ENCODE measurements at regions not wholly inside any gene's neighbourhood (a gene's known extent, or its start where the extent isn't known, plus 50 kb on each side); places are given as distances from the start of the nearest gene placed in this dataset.

DNA sequence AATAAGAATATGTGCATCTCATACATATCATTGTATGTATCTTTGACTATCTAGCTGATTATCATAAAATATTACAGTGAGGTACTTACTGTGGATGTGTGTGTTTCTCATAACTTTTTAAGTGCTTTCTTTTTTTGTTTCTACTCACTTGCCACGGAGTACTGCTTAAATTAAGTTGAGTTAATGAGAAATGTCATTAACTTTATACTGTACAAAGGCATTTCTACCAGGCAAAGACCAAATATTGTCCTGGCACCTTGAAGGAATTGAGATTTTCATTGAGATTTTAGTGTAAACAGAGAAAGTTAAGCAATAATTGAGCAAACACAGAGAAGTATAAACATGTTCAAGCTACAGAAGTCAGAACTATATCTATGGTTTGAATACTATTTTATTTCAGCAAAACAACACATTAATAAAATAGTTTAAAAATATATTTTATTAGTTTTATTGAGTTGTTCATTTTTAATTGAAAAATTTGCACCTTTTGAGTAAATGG, 1750.0 kb downstream of the PCDH7 start:
- TF ChIP-seq POLR2AphosphoS5 (IDR thresholded peaks at IDR 0.05), result no peak
- no peak for TF ChIP-seq POLR2A (IDR thresholded peaks at IDR 0.05; ENCODE audit: low read depth)
- TF ChIP-seq EP300 (IDR thresholded peaks at IDR 0.05), result no peak
- TF ChIP-seq CTCF (IDR thresholded peaks at IDR 0.05), result no peak
- no peak overlapping the region for H3K4me3 ChIP-seq
- no peak for DNase-seq (ENCODE audit: extremely low spot score)
- no peaks in the 10 kb centered on the region for H3K9me3 ChIP-seq
- intact Hi-C loops (cut with DNase I), result no loop called here
- H3K4me1 ChIP-seq, result no peaks in the 10 kb centered on the region
- WGBS, result 58% methylated on average over 1 of the region's 1 CpG
- no peaks in the 10 kb centered on the region for H3K36me3 ChIP-seq
- H3K27ac ChIP-seq (replicated peaks in 1 of 4), result no peak overlapping the region
- H3K27me3 ChIP-seq, result no peaks in the 10 kb centered on the region

DNA sequence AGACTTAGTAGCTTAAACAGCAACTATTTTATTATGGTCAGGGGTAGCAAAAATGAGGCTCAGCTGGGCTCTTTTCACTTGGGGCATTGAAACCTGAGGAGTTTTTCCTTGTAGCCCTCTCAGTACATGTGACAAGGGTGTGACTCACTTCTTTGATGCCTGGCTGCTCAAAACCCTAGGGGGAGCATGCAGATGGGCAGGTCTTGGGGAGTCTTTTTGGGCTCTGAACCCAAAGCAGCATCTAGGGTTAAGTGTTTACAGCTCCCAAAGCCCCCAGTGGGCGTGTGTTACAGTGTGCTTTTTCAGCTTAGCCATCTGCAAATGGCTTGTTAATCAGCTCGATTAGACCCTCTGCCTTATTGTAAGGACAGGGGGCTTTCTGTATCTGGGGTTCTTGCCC, 1752.7 kb downstream of the PCDH7 start:
- Histone ChIP-seq H3K27me3 (no peaks in the 10 kb centered on the region), H3K9me3 (no peaks in the 10 kb centered on the region), H3K4me3 (no peak overlapping the region), H3K4me1 (no peaks in the 10 kb centered on the region), H3K27ac (replicated peaks in 1 of 4) (no peak overlapping the region), H3K36me3 (no peaks in the 10 kb centered on the region)
- no peak for DNase-seq (ENCODE audit: extremely low spot score)
- intact Hi-C loops (cut with DNase I), result no loop called here
- no peak for TF ChIP-seq CTCF (IDR thresholded peaks at IDR 0.05)
- no peak for TF ChIP-seq POLR2AphosphoS5 (IDR thresholded peaks at IDR 0.05)
- TF ChIP-seq POLR2A (IDR thresholded peaks at IDR 0.05; ENCODE audit: low read depth), result no peak
- no peak for TF ChIP-seq EP300 (IDR thresholded peaks at IDR 0.05)
- 64% methylated on average over 2 of the region's 2 CpGs for WGBS

DNA sequence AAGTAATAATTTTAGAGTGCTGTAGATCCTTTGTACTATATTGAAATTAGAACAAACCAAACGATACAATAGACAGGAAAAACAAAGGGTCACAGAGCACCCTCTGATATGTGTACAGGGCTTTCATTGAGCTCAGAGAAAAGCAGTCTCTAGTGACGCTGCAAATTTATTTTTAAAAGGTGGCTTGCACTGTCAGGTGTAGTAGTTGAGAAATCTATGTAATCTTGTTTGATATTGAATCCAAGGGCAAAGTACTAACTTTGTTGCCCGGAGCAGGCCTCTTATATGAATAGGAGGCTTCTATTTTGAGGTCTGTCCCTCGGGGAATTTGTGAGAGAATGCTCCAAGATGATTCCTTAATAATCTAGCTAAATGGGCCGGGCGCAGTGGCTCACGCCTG, 1755.5 kb downstream of the PCDH7 start:
- no peaks in the 10 kb centered on the region for H3K9me3 ChIP-seq
- H3K4me3 ChIP-seq, result no peak overlapping the region
- 86% methylated on average over 7 of the region's 7 CpGs for WGBS
- H3K4me1 ChIP-seq, result no peaks in the 10 kb centered on the region
- no peak for DNase-seq (ENCODE audit: extremely low spot score)
- no peaks in the 10 kb centered on the region for H3K36me3 ChIP-seq
- H3K27me3 ChIP-seq, result no peaks in the 10 kb centered on the region
- TF ChIP-seq POLR2AphosphoS5 (IDR thresholded peaks at IDR 0.05) (no peak), POLR2A (IDR thresholded peaks at IDR 0.05; ENCODE audit: low read depth) (no peak), EP300 (IDR thresholded peaks at IDR 0.05) (no peak), CTCF (IDR thresholded peaks at IDR 0.05) (no peak)
- intact Hi-C loops (cut with DNase I), result no loop called here
- H3K27ac ChIP-seq (replicated peaks in 1 of 4), result no peak overlapping the region

GRCh38 chr4:32477518-32477917, 1757.3 kb downstream of the PCDH7 start:
- 11% methylated on average over 2 of the region's 2 CpGs for WGBS
- Histone ChIP-seq H3K27me3 (no peaks in the 10 kb centered on the region), H3K4me1 (no peaks in the 10 kb centered on the region), H3K4me3 (no peak overlapping the region), H3K9me3 (no peaks in the 10 kb centered on the region), H3K36me3 (no peaks in the 10 kb centered on the region), H3K27ac (replicated peaks in 1 of 4) (no peak overlapping the region)
- DNase-seq (ENCODE audit: extremely low spot score), result no peak
- intact Hi-C loops (cut with DNase I), result no loop called here
- TF ChIP-seq POLR2AphosphoS5 (IDR thresholded peaks at IDR 0.05) (no peak), CTCF (IDR thresholded peaks at IDR 0.05) (no peak), POLR2A (IDR thresholded peaks at IDR 0.05; ENCODE audit: low read depth) (no peak), EP300 (IDR thresholded peaks at IDR 0.05) (no peak)

- H3K9me3 ChIP-seq, result no peaks in the 10 kb centered on the region
- H3K27ac ChIP-seq (replicated peaks in 1 of 4), result no peak overlapping the region
- no peak for TF ChIP-seq POLR2A (IDR thresholded peaks at IDR 0.05; ENCODE audit: low read depth)
- no peak for TF ChIP-seq EP300 (IDR thresholded peaks at IDR 0.05)
- no peak for TF ChIP-seq POLR2AphosphoS5 (IDR thresholded peaks at IDR 0.05)
- TF ChIP-seq CTCF (IDR thresholded peaks at IDR 0.05), result no peak
- no peaks in the 10 kb centered on the region for H3K27me3 ChIP-seq
- no peak for DNase-seq (ENCODE audit: extremely low spot score)
- no peaks in the 10 kb centered on the region for H3K36me3 ChIP-seq
- intact Hi-C loops (cut with DNase I), result no loop called here
- WGBS, result 47% methylated on average over 2 of the region's 2 CpGs
- H3K4me3 ChIP-seq, result no peak overlapping the region
- no peaks in the 10 kb centered on the region for H3K4me1 ChIP-seq
These were observed 1765.8 kb downstream of the PCDH7 start for GRCh38 chr4:32485956-32486355.
